ENCODE measurements at regions not wholly inside any gene's neighbourhood (a gene's known extent, or its start where the extent isn't known, plus 50 kb on each side); places are given as distances from the start of the nearest gene placed in this dataset.

GRCh38 chr16:59373632-59374031 is 639.5 kb upstream of the GOT2 start:
- Histone ChIP-seq H3K27ac (ENCODE audit: low read depth, low read length) (no peak overlapping the region), H3K4me3 (ENCODE audit: insufficient read depth, low read length) (no peak overlapping the region), H2AFZ (ENCODE audit: low read length) (no peak overlapping the region), H3K27me3 (ENCODE audit: insufficient read depth, low read length) (no peaks in the 10 kb centered on the region), H3K79me2 (ENCODE audit: insufficient read depth, low read length) (no peaks in the 10 kb centered on the region), H3K9me3 (ENCODE audit: low read depth, low read length) (no peaks in the 10 kb centered on the region), H3K36me3 (ENCODE audit: insufficient read depth, low read length) (no peaks in the 10 kb centered on the region), H3K4me1 (ENCODE audit: insufficient read depth, low read length) (no peaks in the 10 kb centered on the region), H3K4me2 (ENCODE audit: insufficient read depth, low read length) (no peak overlapping the region), H4K20me1 (ENCODE audit: insufficient read depth, low read length) (no peaks in the 10 kb centered on the region)
- TF ChIP-seq, protein P1, sequence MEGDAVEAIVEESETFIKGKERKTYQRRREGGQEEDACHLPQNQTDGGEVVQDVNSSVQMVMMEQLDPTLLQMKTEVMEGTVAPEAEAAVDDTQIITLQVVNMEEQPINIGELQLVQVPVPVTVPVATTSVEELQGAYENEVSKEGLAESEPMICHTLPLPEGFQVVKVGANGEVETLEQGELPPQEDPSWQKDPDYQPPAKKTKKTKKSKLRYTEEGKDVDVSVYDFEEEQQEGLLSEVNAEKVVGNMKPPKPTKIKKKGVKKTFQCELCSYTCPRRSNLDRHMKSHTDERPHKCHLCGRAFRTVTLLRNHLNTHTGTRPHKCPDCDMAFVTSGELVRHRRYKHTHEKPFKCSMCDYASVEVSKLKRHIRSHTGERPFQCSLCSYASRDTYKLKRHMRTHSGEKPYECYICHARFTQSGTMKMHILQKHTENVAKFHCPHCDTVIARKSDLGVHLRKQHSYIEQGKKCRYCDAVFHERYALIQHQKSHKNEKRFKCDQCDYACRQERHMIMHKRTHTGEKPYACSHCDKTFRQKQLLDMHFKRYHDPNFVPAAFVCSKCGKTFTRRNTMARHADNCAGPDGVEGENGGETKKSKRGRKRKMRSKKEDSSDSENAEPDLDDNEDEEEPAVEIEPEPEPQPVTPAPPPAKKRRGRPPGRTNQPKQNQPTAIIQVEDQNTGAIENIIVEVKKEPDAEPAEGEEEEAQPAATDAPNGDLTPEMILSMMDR (IDR thresholded peaks at IDR 0.05; ENCODE audit: extremely low read depth, low read depth, low read length): no peak
- DNase-seq (ENCODE audit: insufficient read length, low spot score, missing footprints): no peak

- Histone ChIP-seq H3K9me3 (ENCODE audit: low read depth, low read length) (no peaks in the 10 kb centered on the region), H3K4me3 (ENCODE audit: insufficient read depth, low read length) (no peak overlapping the region), H2AFZ (ENCODE audit: low read length) (no peak overlapping the region), H3K27ac (ENCODE audit: low read depth, low read length) (no peak overlapping the region), H4K20me1 (ENCODE audit: insufficient read depth, low read length) (no peaks in the 10 kb centered on the region), H3K4me1 (ENCODE audit: insufficient read depth, low read length) (no peaks in the 10 kb centered on the region), H3K4me2 (ENCODE audit: insufficient read depth, low read length) (no peak overlapping the region), H3K79me2 (ENCODE audit: insufficient read depth, low read length) (no peaks in the 10 kb centered on the region), H3K36me3 (ENCODE audit: insufficient read depth, low read length) (no peaks in the 10 kb centered on the region), H3K27me3 (ENCODE audit: insufficient read depth, low read length) (no peaks in the 10 kb centered on the region)
- TF ChIP-seq, protein P1 (IDR thresholded peaks at IDR 0.05; ENCODE audit: extremely low read depth, low read depth, low read length): no peak
- DNase-seq (ENCODE audit: insufficient read length, low spot score, missing footprints): no peak
Measured at GRCh38 chr16:59370717-59371116, 636.6 kb upstream of the GOT2 start.

GRCh38 chr16:59369523-59369922 is 635.4 kb upstream of the GOT2 start:
- no peaks in the 10 kb centered on the region for H3K79me2 ChIP-seq (ENCODE audit: insufficient read depth, low read length)
- no peak overlapping the region for H3K4me3 ChIP-seq (ENCODE audit: insufficient read depth, low read length)
- no peak overlapping the region for H3K4me2 ChIP-seq (ENCODE audit: insufficient read depth, low read length)
- no peak overlapping the region for H2AFZ ChIP-seq (ENCODE audit: low read length)
- no peak overlapping the region for H3K27ac ChIP-seq (ENCODE audit: low read depth, low read length)
- H3K36me3 ChIP-seq (ENCODE audit: insufficient read depth, low read length): no peaks in the 10 kb centered on the region
- no peak for DNase-seq (ENCODE audit: insufficient read length, low spot score, missing footprints)
- no peaks in the 10 kb centered on the region for H3K9me3 ChIP-seq (ENCODE audit: low read depth, low read length)
- H3K27me3 ChIP-seq (ENCODE audit: insufficient read depth, low read length): no peaks in the 10 kb centered on the region
- H4K20me1 ChIP-seq (ENCODE audit: insufficient read depth, low read length): no peaks in the 10 kb centered on the region
- H3K4me1 ChIP-seq (ENCODE audit: insufficient read depth, low read length): no peaks in the 10 kb centered on the region
- TF ChIP-seq, protein P1 (IDR thresholded peaks at IDR 0.05; ENCODE audit: extremely low read depth, low read depth, low read length): no peak

GRCh38 chr16:59368586-59368985 is 634.5 kb upstream of the GOT2 start:
- Histone ChIP-seq H3K27ac (ENCODE audit: low read depth, low read length) (no peak overlapping the region), H3K36me3 (ENCODE audit: insufficient read depth, low read length) (no peaks in the 10 kb centered on the region), H3K4me3 (ENCODE audit: insufficient read depth, low read length) (no peak overlapping the region), H3K27me3 (ENCODE audit: insufficient read depth, low read length) (no peaks in the 10 kb centered on the region), H3K4me2 (ENCODE audit: insufficient read depth, low read length) (no peak overlapping the region), H2AFZ (ENCODE audit: low read length) (no peak overlapping the region), H4K20me1 (ENCODE audit: insufficient read depth, low read length) (no peaks in the 10 kb centered on the region), H3K79me2 (ENCODE audit: insufficient read depth, low read length) (no peaks in the 10 kb centered on the region), H3K9me3 (ENCODE audit: low read depth, low read length) (no peaks in the 10 kb centered on the region), H3K4me1 (ENCODE audit: insufficient read depth, low read length) (no peaks in the 10 kb centered on the region)
- TF ChIP-seq, protein P1 (IDR thresholded peaks at IDR 0.05; ENCODE audit: extremely low read depth, low read depth, low read length): no peak
- DNase-seq (ENCODE audit: insufficient read length, low spot score, missing footprints): no peak
